Activated naive CD4-positive, alpha-beta T cell (primary cell): ENCODE measurements at regions not wholly inside any gene's neighbourhood (a gene's known extent, or its start where the extent isn't known, plus 50 kb on each side); places are given as distances from the start of the nearest gene placed in this dataset.

Experiments used
- DNase-seq, 4 experiments: peaks; one replicate each; lab custom pipeline; 2025; lab: John Stamatoyannopoulos, UW

DNA sequence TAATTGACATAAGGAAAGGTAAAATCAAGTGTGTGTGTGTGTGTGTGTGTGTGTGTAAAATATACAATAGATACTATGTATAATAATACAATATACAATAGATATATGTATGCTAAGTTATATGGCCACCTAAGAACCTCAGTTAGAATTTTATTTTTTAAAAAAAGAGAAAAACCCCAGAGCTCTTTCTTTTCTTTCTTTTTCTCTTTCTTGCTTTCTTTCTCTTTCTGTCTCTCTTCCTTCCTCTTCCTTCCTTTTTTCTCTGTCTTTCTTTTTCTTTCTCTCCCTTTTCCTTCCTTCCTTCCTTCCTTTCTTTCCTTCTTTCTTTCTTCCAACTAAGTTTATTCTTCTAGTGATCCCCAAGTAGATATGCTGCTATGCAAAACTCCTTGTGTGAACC lies 64.6 kb upstream of the FN1 start:
- DNase-seq, result no peak

DNA sequence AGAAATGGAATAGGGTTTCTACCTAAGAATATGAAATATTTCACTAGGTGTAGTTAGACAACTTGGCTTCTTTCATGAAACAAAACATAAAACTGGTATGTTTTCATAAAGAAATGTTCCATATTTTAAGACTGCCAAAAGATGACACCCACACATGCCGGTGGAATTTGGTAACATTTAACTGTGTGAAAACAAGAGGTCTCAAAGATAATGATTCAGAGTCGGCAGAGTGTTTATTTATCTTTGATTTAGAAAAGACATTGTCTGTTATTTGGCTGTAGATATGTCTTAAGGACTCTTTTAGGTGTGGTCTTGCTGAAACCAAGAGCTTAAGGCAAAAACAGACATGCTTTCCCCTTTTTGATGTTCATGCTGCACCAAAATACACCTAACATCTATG lies 63.5 kb upstream of the FN1 start:
- DNase-seq, result no peak

DNA sequence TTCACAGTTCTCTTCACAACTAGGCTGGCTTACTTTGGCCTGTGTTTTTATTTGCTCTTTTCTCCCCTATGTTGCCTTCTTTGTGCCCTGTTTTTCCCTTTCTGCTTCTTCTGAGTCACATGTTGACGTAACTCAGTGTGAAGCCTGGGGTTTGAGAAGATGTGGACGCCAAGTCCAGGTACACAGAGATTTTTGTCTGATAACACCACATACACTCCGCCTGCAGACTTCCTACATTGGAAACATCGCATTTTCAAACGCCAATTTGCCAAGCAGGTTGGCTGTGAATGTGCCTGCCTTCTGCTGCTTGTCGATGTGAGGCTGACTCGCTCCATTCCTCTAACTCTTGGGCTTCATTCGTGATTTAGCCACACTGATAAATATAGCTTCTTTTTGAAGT lies 62.6 kb upstream of the FN1 start:
- no peak for DNase-seq

DNA sequence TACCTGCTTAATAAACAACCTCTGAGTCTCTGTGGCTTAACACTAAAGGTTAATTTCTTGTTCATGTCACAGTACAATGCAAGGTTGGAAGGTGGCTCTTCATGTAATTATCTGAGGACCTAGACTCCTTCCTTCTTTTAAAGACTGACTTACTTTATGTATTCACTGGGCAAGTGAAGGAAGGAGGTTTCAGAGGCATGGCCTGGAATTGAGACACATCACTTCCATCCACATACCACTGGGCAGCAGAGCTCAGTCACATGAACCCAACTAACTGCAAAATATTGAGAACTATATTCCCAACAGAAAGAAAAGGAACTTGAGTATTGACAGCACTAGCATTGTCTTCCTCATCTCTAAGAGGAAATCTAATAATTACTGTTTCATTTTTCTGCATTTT lies 57.5 kb upstream of the FN1 start:
- DNase-seq, result no peak

DNA sequence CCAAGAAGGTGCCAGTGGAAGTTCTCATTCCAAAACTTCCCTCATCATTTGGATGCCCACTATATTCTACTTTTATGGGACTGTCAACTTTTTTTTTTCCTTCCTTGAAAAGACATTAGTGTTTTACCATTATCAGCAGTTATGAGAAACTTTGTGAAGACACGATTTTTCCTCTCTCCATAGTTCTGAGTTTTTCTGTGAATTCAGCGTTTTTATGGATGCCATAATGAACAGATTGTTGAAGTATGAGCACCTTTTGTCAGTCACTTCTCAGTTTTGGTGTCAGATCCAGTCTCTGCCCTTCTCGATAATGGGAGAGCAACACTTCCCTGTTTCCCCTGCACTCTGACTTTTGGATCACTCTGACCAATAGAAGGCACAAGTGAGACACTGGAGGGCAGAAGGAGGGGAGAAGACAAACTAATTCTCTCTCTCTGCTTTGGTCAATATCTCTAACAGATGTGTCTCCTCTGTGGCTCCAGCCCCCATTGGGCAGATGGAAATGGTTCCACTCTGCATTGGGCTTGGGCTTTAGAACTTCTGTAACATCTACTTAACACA lies 53.5 kb upstream of the FN1 start:
- no peak for DNase-seq

DNA sequence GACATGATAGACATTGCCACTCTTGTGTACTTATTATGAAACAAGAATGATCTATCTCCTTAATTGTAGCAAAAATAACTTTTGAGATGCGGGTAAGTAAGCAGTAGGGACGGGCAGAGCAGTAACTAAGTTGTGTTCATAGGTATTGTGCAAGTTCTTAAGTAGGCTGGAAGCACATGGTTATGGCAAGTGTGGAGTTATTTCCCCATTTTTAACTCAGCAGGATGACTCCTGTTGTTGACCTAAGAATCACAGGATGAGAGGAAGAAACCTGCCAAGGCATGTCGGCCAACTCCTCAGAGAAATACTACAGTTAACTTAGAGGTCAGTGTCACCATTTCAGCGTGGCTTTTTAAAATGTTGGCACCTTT lies 51.1 kb upstream of the FN1 start:
- DNase-seq, result no peak

DNA sequence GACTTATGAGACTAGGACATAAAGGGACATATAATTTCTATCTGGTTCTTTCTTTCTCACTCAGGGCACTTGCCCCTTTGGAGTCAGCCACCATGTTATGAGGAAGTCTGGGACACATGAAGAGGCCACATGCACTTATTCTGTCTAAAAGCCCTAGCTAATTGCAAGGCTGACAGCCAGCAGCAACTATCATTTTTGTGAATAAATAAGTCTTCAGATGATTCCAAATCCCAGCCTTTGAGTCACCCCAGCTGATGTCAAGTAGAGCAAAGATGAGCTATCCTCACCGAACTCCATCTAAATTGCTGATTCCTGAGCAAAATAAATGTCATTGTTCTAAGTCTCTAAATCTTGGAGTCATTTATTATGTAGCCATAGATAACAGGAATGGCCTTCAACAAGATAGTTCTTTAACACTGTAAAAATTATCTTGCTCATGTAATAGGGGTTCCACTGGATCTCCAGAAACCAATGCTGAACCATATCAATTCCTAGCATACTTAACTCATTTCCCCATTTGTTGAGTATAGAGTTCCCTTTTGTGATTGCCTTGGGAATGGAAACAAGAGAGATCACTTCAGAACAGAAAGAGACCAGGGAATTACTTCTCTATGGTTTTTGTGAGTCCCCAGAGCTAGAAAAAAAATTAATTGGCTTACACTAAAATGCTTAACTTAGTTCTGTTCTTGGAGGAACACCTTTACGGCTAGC lies 50.6 kb upstream of the FN1 start:
- no peak for DNase-seq
